CD4-positive, alpha-beta memory T cell (primary cell): ENCODE measurements at regions not wholly inside any gene's neighbourhood (a gene's known extent, or its start where the extent isn't known, plus 50 kb on each side); places are given as distances from the start of the nearest gene placed in this dataset.

Source experiments
- CTCF ChIA-PET: fragments of 350-600 bp; sonication (Branson Sonifier 250); formaldehyde crosslinking; loops from one replicate; lab custom pipeline; 2021; ENCODE audit warnings: inconsistent platforms; ENCODE audit not compliant: partially characterized antibody; lab: Charles Lee
- POLR2A ChIA-PET: fragments of 350-600 bp; sonication (Branson Sonifier 250); formaldehyde crosslinking; loops from one replicate; lab custom pipeline; 2021; ENCODE audit not compliant: partially characterized antibody; lab: Charles Lee
- DNase-seq, 5 donors: peaks; one replicate each; pipeline versions ENCODE4 v3.0.0 to v3.0.0-alpha.2; 2020 to 2022; ENCODE audit warnings: mixed read lengths in 1 of 5
- H3K27ac ChIP-seq: one replicate; pipeline ENCODE4 v1.7.0; 2013; ENCODE audit warnings: low read depth, low read length
- H3K27me3 ChIP-seq: 2 replicates; pipeline ENCODE4 v1.7.0; 2013; ENCODE audit warnings: mild to moderate bottlenecking, low read length, moderate library complexity; ENCODE audit not compliant: insufficient read depth
- H3K36me3 ChIP-seq: 2 replicates; pipeline ENCODE4 v1.7.0; 2013; ENCODE audit warnings: mild to moderate bottlenecking, low read length, moderate library complexity; ENCODE audit not compliant: insufficient read depth
- H3K4me1 ChIP-seq: 2 replicates; pipeline ENCODE4 v1.7.0; 2013; ENCODE audit warnings: mild to moderate bottlenecking, low read length, moderate library complexity; ENCODE audit not compliant: insufficient read depth
- H3K4me3 ChIP-seq, 2 donors: one replicate each; pipeline ENCODE4 v1.7.0; 2013; ENCODE audit warnings: low read length in 2 of 2, mild to moderate bottlenecking in 1 of 2
- H3K9me3 ChIP-seq, 2 donors: one replicate each; pipeline ENCODE4 v1.7.0; 2013; ENCODE audit warnings: low read length in 2 of 2, control low read depth in 1 of 2; ENCODE audit not compliant: control insufficient read depth in 1 of 2
- H3K27ac Mint-ChIP-seq, 7 donors: one replicate each; pipeline ENCODE4 v1.8.0; 2020 to 2021; ENCODE audit warnings: mixed read lengths in 7 of 7, mild to moderate bottlenecking in 6 of 7, inconsistent platforms in 3 of 7, moderate library complexity in 3 of 7
- H3K27me3 Mint-ChIP-seq, 2 donors: one replicate each; pipeline ENCODE4 v1.8.0; 2020 to 2021; ENCODE audit warnings: mixed read lengths in 2 of 2
- H3K36me3 Mint-ChIP-seq, 2 donors: one replicate each; pipeline ENCODE4 v1.8.0; 2020 to 2021; ENCODE audit warnings: mixed read lengths in 2 of 2, inconsistent platforms in 1 of 2, mild to moderate bottlenecking in 1 of 2
- H3K4me1 Mint-ChIP-seq, 4 donors: one replicate each; pipeline ENCODE4 v1.8.0; 2020 to 2021; ENCODE audit warnings: mixed read lengths in 4 of 4, mild to moderate bottlenecking in 1 of 4
- H3K4me3 Mint-ChIP-seq, 8 donors: one replicate each; pipeline ENCODE4 v1.8.0; 2020 to 2021; ENCODE audit warnings: mixed read lengths in 8 of 8, mild to moderate bottlenecking in 7 of 8, moderate library complexity in 6 of 8, inconsistent platforms in 3 of 8
- H3K9me3 Mint-ChIP-seq, 8 donors: one replicate each; pipeline ENCODE4 v1.8.0; 2020 to 2021; ENCODE audit warnings: mixed read lengths in 8 of 8, mild to moderate bottlenecking in 5 of 8, inconsistent platforms in 3 of 8, moderate library complexity in 1 of 8
- intact Hi-C: fragments of 100-400 bp; cut with micrococcal nuclease; formaldehyde crosslinking; loops from one replicate; pipeline ENCODE4 v1.15.1; 2023

DNA sequence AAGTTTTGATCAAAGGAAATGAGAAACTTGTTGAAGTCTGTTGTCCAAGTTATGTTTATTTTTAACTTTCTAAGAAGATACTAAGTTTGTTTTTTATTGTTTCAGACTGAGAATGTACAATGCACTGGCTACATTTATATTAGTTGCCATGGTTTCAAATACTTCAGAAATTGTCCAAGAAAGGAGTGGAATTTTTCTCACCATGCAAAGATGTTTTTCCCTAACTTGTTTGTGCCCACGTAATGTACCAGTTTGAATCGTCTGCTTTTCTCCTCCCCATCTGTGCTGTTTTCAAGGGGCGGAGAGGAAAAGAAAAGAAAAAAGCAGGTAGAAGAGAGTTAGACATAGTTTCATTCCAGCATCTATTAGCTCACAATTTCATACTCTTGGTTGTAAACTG is 407.0 kb downstream of the KCTD16 start:
- H3K4me1 Mint-ChIP-seq, result no peaks in the 10 kb centered on the region

DNA sequence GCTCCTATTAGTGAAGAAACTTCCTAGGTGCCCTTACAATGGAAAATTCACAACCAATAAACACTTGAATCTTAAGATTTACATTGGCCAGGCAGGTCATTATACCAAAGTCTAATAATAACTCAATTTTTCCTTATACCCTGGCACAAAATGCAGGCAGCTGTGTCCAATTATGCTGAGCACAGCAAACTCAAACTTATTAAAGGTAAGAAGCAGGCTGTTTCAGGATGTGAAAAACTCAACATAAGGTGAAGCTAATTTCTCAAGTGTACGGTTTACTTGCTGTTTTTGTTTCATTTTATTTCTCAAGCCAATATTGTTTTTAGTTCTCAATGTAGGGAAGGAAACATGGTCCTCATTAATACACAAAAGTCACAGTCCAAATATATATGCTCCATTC is 405.1 kb downstream of the KCTD16 start:
- H3K36me3 Mint-ChIP-seq, result no peaks in the 10 kb centered on the region
- CTCF ChIA-PET, result no interaction called here
- POLR2A ChIA-PET, result no interaction called here
- no peaks in the 10 kb centered on the region for H3K4me1 ChIP-seq
- H3K9me3 ChIP-seq, result no peaks in the 10 kb centered on the region
- H3K27ac ChIP-seq, result no peak overlapping the region
- H3K4me1 Mint-ChIP-seq, result no peaks in the 10 kb centered on the region
- H3K27ac Mint-ChIP-seq, result no peak overlapping the region
- H3K4me3 ChIP-seq, result no peak overlapping the region
- H3K36me3 ChIP-seq, result no peaks in the 10 kb centered on the region
- intact Hi-C loops, result no loop called here
- no peak for DNase-seq
- peaks cover 1 to 10% (median 2%) of the 10 kb centered on the region in 8 donors for H3K9me3 Mint-ChIP-seq
- H3K27me3 Mint-ChIP-seq, result no peaks in the 10 kb centered on the region
- no peak overlapping the region for H3K4me3 Mint-ChIP-seq
- H3K27me3 ChIP-seq, result no peaks in the 10 kb centered on the region

More for the DNA sequence above, 407.0 kb downstream of the KCTD16 start:
- no peaks in the 10 kb centered on the region for H3K27me3 ChIP-seq
- no peak for DNase-seq
- H3K36me3 Mint-ChIP-seq, result no peaks in the 10 kb centered on the region
- no peak overlapping the region for H3K27ac Mint-ChIP-seq
- CTCF ChIA-PET, result no interaction called here
- no peaks in the 10 kb centered on the region for H3K27me3 Mint-ChIP-seq
- no peaks in the 10 kb centered on the region for H3K9me3 ChIP-seq
- H3K4me1 ChIP-seq, result no peaks in the 10 kb centered on the region
- POLR2A ChIA-PET, result no interaction called here
- H3K9me3 Mint-ChIP-seq, result peaks cover 0 to 8% (median 2%) of the 10 kb centered on the region in 8 donors
- intact Hi-C loops, result no loop called here
- no peaks in the 10 kb centered on the region for H3K36me3 ChIP-seq
- H3K27ac ChIP-seq, result no peak overlapping the region
- H3K4me3 ChIP-seq, result no peak overlapping the region
- H3K4me3 Mint-ChIP-seq, result no peak overlapping the region

DNA sequence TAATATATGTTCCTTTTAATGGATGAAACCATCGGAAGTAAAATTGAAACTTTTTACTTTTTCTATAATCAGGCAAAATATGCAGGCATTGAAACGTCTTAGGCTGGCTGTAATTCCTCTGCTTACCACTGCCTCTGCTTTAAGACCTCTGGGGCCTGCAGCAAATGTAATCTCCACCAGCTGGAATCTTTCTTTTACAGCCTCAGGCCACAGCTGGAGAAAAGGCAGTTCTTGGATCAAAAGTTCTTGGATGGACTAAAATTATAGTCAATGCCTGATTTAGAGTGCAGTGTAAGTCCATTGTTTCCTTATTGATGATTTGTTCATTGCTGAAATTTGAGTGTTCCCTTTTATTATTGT is 396.7 kb downstream of the KCTD16 start:
- Histone ChIP-seq H3K4me3 (no peak overlapping the region), H3K36me3 (no peaks in the 10 kb centered on the region), H3K9me3 (no peaks in the 10 kb centered on the region), H3K4me1 (no peaks in the 10 kb centered on the region), H3K27me3 (no peaks in the 10 kb centered on the region), H3K27ac (no peak overlapping the region)
- no peaks in the 10 kb centered on the region for H3K4me1 Mint-ChIP-seq
- H3K27me3 Mint-ChIP-seq, result no peaks in the 10 kb centered on the region
- no peak overlapping the region for H3K27ac Mint-ChIP-seq
- intact Hi-C loops, result no loop called here
- H3K9me3 Mint-ChIP-seq, result peaks cover 2 to 45% (median 14%) of the 10 kb centered on the region in 8 donors
- no peaks in the 10 kb centered on the region for H3K36me3 Mint-ChIP-seq
- POLR2A ChIA-PET, result no interaction called here
- no peak for DNase-seq
- CTCF ChIA-PET, result no interaction called here
- no peak overlapping the region for H3K4me3 Mint-ChIP-seq

DNA sequence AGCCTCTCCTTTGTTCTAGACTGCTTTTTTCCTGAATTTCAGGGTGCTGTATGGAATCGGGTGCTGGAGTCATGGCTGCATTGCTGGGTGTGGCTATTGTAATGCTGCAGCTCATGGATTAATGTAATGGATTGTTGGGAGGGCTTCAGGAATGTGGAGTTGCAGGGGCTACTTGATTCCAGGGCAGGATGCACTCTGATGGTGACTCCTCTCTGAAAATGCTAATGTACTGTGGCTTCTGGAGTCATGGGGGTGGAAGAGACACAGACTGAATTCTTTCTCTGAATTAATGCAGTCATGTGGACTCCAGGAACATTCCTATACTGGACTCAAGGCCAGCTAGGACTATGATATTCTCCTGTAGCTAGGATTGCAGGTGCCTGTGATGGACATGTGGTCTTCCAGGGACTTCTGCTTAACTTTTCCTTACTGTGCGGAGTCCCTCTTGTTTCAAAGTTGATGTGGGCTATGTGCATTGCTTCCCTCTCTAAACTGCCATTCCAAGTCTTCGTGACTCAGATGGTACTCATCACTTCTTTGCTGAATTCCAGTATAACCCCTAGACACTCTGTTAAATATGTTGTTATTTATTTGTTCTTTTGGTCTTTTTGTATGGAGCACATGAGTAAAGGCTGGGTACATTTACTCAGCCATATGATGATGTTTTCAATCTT is 396.2 kb downstream of the KCTD16 start:
- ChIA-PET POLR2A (no interaction called here), CTCF (no interaction called here)

DNA sequence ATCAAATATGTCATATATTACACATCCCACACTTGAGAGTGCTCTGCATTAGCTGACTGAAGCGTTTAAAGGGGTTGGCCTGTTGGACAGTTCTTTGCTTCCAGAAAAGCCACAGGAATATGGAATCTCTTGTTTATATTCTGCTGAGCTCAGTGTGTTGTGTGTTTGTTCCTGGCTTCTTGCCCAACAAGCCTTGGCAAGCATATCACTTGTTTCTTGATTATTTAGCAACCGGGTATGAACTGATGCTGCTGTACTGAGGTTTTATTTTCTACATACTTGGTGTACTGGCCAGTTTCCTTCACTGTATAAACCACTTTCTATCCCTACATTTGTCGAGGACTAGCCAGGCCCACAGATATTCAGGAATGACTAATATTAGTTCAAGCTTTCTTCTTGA is 378.9 kb downstream of the KCTD16 start:
- H3K4me3 Mint-ChIP-seq, result no peak overlapping the region
- CTCF ChIA-PET, result no interaction called here

More for the DNA sequence above, 396.2 kb downstream of the KCTD16 start:
- H3K4me1 Mint-ChIP-seq, result no peaks in the 10 kb centered on the region
- no peaks in the 10 kb centered on the region for H3K36me3 Mint-ChIP-seq
- H3K9me3 Mint-ChIP-seq, result peaks cover 2 to 45% (median 14%) of the 10 kb centered on the region in 8 donors
- no peak overlapping the region for H3K4me3 Mint-ChIP-seq
- H3K27me3 Mint-ChIP-seq, result no peaks in the 10 kb centered on the region
- H3K27ac Mint-ChIP-seq, result no peak overlapping the region
- Histone ChIP-seq H3K36me3 (no peaks in the 10 kb centered on the region), H3K4me1 (no peaks in the 10 kb centered on the region), H3K27ac (no peak overlapping the region), H3K9me3 (no peaks in the 10 kb centered on the region), H3K4me3 (no peak overlapping the region), H3K27me3 (no peaks in the 10 kb centered on the region)
- DNase-seq, result no peak
- intact Hi-C loops, result no loop called here

DNA sequence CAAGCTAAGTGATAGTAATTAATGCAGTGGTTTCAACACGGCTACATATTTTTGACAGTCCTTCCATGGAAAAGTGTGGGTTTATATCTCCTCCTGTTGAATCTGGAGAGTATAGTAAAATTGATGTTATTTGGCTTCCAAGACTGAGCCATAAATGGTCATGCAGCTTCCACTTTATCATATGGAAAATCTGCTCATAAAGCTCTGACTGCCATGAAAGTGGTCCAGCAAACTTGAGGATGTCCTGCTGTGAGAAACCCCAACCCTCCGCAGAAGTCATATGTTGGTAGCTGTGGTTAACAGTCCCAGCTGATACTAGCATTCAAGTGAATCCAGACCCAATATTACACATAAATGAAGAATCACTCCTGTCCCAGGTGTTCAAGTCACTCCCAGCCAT is 378.3 kb downstream of the KCTD16 start:
- Histone ChIP-seq H3K4me3 (no peak overlapping the region), H3K9me3 (no peaks in the 10 kb centered on the region), H3K36me3 (no peaks in the 10 kb centered on the region), H3K27ac (no peak overlapping the region), H3K27me3 (no peaks in the 10 kb centered on the region), H3K4me1 (no peaks in the 10 kb centered on the region)
- Mint-ChIP-seq H3K36me3 (no peaks in the 10 kb centered on the region), H3K27me3 (no peaks in the 10 kb centered on the region), H3K27ac (no peak overlapping the region), H3K4me3 (no peak overlapping the region), H3K4me1 (no peaks in the 10 kb centered on the region), H3K9me3 (peaks cover 0 to 8% (median 1%) of the 10 kb centered on the region in 8 donors)
- intact Hi-C loops, result no loop called here
- DNase-seq, result no peak
- ChIA-PET POLR2A (no interaction called here), CTCF (no interaction called here)

More for the DNA sequence above, 378.9 kb downstream of the KCTD16 start:
- H3K27ac ChIP-seq, result no peak overlapping the region
- H3K4me3 ChIP-seq, result no peak overlapping the region
- Mint-ChIP-seq H3K9me3 (peaks cover 0 to 8% (median 3%) of the 10 kb centered on the region in 8 donors), H3K36me3 (no peaks in the 10 kb centered on the region), H3K27ac (no peak overlapping the region), H3K27me3 (no peaks in the 10 kb centered on the region), H3K4me1 (no peaks in the 10 kb centered on the region)
- no peaks in the 10 kb centered on the region for H3K27me3 ChIP-seq
- no peaks in the 10 kb centered on the region for H3K9me3 ChIP-seq
- POLR2A ChIA-PET, result no interaction called here
- no peaks in the 10 kb centered on the region for H3K36me3 ChIP-seq
- no peaks in the 10 kb centered on the region for H3K4me1 ChIP-seq
- DNase-seq, result no peak
- intact Hi-C loops, result no loop called here

DNA sequence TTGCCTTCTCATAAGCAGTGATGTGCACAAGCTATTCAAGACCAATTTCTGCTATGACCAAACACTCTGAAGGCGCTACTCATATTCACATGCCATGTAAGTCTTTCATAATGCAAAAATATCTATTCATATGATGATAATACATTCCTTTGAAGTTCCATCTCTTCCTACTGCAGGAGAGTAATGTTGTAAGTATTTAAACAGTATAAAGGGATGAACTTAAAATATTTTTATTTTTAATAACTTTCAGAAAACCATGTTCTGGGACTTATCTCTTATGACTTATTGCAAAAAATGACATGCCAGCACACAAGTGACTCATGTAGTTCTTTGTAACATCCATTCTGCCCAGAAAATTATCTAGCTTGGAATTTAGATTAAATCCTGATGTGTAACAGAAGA is 376.4 kb downstream of the KCTD16 start:
- intact Hi-C loops, result no loop called here

More for the DNA sequence above, 376.4 kb downstream of the KCTD16 start:
- Histone ChIP-seq H3K4me3 (no peak overlapping the region), H3K27me3 (no peaks in the 10 kb centered on the region), H3K27ac (no peak overlapping the region), H3K4me1 (no peaks in the 10 kb centered on the region), H3K9me3 (no peaks in the 10 kb centered on the region), H3K36me3 (no peaks in the 10 kb centered on the region)
- Mint-ChIP-seq H3K4me1 (no peaks in the 10 kb centered on the region), H3K9me3 (peaks cover 0 to 6% (median 0%) of the 10 kb centered on the region in 8 donors), H3K27ac (no peak overlapping the region), H3K36me3 (no peaks in the 10 kb centered on the region), H3K27me3 (no peaks in the 10 kb centered on the region), H3K4me3 (no peak overlapping the region)
- POLR2A ChIA-PET, result no interaction called here
- CTCF ChIA-PET, result no interaction called here
- peak in 1 of 5 donors; percentile 16 for DNase-seq
